ENCODE measurements at regions not wholly inside any gene's neighbourhood (a gene's known extent, or its start where the extent isn't known, plus 50 kb on each side); places are given as distances from the start of the nearest gene placed in this dataset.

DNA sequence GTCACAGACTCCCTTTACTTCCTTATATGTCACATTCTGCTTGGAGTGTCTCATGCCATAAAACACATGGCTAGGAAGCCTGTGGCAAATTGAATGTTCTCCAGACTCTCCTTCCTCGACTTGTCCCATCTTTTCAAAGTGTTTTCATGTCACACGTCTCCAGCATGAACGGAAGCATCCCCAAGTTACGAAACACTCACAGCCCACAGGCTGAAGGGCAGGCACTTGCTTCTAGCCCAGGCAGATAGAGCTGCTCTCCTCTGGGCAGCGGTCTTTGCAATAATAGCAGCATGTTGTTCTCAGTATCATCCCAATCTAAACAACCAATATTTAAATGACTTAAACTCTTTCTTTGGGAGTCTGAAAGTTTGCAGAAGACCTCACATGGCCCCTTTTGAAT, 85.3 kb upstream of the ADAMTS9 start:
- H3K9me3 Mint-ChIP-seq (ENCODE audit: low read depth): peaks cover 5% of the 10 kb centered on the region
- H3K36me3 Mint-ChIP-seq (ENCODE audit: low read depth): peaks cover 4% of the 10 kb centered on the region
- DNase-seq (ENCODE audit: low spot score): no peak
- no peaks in the 10 kb centered on the region for H3K27me3 Mint-ChIP-seq (ENCODE audit: low read depth)
- no peaks in the 10 kb centered on the region for H3K4me1 Mint-ChIP-seq (ENCODE audit: low read depth)
- no peak overlapping the region for H3K4me3 Mint-ChIP-seq (ENCODE audit: unreplicated experiment)
- no peak for TF ChIP-seq CTCF (IDR thresholded peaks at IDR 0.05)
- no peak overlapping the region for H3K27ac Mint-ChIP-seq (ENCODE audit: unreplicated experiment)

GRCh38 chr3:64766440-64766839, 78.6 kb upstream of the ADAMTS9 start:
- no peak for DNase-seq (ENCODE audit: low spot score)
- Mint-ChIP-seq H3K9me3 (ENCODE audit: low read depth) (no peaks in the 10 kb centered on the region), H3K27me3 (ENCODE audit: low read depth) (no peaks in the 10 kb centered on the region), H3K36me3 (ENCODE audit: low read depth) (no peaks in the 10 kb centered on the region), H3K4me1 (ENCODE audit: low read depth) (peaks cover 7% of the 10 kb centered on the region), H3K4me3 (ENCODE audit: unreplicated experiment) (no peak overlapping the region), H3K27ac (ENCODE audit: unreplicated experiment) (no peak overlapping the region)
- TF ChIP-seq CTCF (IDR thresholded peaks at IDR 0.05): no peak

DNA sequence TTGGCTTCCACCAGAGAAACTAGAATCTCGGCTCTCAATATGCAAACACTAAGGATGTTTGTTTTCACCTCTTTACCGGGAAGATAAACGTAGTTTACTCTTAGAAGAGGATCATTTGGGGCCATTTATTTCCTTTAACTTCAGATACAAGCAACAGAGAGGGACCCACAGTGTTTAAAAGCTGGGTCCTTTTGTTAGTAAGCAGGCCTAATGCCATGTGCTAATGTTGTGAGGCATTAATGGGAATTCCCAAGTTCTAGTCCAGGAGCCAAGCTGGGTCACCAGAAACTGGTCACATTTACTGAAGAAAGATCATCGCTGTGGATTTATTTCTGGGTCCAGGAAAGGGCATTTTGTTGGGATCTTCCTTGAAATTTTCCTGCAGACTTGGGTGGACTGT, 78.1 kb upstream of the ADAMTS9 start:
- no peak for DNase-seq (ENCODE audit: low spot score)
- H3K4me3 Mint-ChIP-seq (ENCODE audit: unreplicated experiment): no peak overlapping the region
- H3K36me3 Mint-ChIP-seq (ENCODE audit: low read depth): no peaks in the 10 kb centered on the region
- no peaks in the 10 kb centered on the region for H3K27me3 Mint-ChIP-seq (ENCODE audit: low read depth)
- peaks cover 7% of the 10 kb centered on the region for H3K4me1 Mint-ChIP-seq (ENCODE audit: low read depth)
- TF ChIP-seq CTCF (IDR thresholded peaks at IDR 0.05): no peak
- no peaks in the 10 kb centered on the region for H3K9me3 Mint-ChIP-seq (ENCODE audit: low read depth)
- no peak overlapping the region for H3K27ac Mint-ChIP-seq (ENCODE audit: unreplicated experiment)

GRCh38 chr3:64764386-64764929, 76.7 kb upstream of the ADAMTS9 start:
- peaks cover 16% of the 10 kb centered on the region for H3K4me1 Mint-ChIP-seq (ENCODE audit: low read depth)
- no peak for TF ChIP-seq CTCF (IDR thresholded peaks at IDR 0.05)
- no peak overlapping the region for H3K27ac Mint-ChIP-seq (ENCODE audit: unreplicated experiment)
- no peaks in the 10 kb centered on the region for H3K9me3 Mint-ChIP-seq (ENCODE audit: low read depth)
- DNase-seq (ENCODE audit: low spot score): no peak
- H3K4me3 Mint-ChIP-seq (ENCODE audit: unreplicated experiment): no peak overlapping the region
- no peaks in the 10 kb centered on the region for H3K27me3 Mint-ChIP-seq (ENCODE audit: low read depth)
- no peaks in the 10 kb centered on the region for H3K36me3 Mint-ChIP-seq (ENCODE audit: low read depth)

DNA sequence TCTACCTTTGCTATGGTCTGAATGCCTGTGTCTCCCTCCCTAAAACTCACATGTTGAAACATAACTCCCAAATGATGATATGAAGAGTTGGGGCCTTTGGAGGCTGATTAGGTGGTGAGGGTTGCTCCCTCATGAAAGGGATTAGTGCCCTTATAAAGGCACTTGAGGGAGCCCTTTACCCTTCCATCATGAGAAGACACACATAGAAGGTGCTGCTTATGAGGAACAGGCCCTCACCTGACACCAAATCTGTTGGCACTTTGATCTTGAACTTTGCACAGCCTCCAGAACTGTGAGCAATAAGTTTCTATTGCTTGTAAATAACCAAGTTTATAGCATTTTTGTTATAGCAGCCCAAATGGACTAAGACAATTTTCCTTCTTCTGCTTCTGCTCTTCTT, 76.2 kb upstream of the ADAMTS9 start:
- H3K4me1 Mint-ChIP-seq (ENCODE audit: low read depth): peaks cover 16% of the 10 kb centered on the region
- TF ChIP-seq CTCF (IDR thresholded peaks at IDR 0.05): no peak
- no peak for DNase-seq (ENCODE audit: low spot score)
- no peak overlapping the region for H3K4me3 Mint-ChIP-seq (ENCODE audit: unreplicated experiment)
- H3K9me3 Mint-ChIP-seq (ENCODE audit: low read depth): no peaks in the 10 kb centered on the region
- H3K36me3 Mint-ChIP-seq (ENCODE audit: low read depth): no peaks in the 10 kb centered on the region
- no peak overlapping the region for H3K27ac Mint-ChIP-seq (ENCODE audit: unreplicated experiment)
- H3K27me3 Mint-ChIP-seq (ENCODE audit: low read depth): no peaks in the 10 kb centered on the region
